ENCODE measurements at regions not wholly inside any gene's neighbourhood (a gene's known extent, or its start where the extent isn't known, plus 50 kb on each side); places are given as distances from the start of the nearest gene placed in this dataset.

DNA sequence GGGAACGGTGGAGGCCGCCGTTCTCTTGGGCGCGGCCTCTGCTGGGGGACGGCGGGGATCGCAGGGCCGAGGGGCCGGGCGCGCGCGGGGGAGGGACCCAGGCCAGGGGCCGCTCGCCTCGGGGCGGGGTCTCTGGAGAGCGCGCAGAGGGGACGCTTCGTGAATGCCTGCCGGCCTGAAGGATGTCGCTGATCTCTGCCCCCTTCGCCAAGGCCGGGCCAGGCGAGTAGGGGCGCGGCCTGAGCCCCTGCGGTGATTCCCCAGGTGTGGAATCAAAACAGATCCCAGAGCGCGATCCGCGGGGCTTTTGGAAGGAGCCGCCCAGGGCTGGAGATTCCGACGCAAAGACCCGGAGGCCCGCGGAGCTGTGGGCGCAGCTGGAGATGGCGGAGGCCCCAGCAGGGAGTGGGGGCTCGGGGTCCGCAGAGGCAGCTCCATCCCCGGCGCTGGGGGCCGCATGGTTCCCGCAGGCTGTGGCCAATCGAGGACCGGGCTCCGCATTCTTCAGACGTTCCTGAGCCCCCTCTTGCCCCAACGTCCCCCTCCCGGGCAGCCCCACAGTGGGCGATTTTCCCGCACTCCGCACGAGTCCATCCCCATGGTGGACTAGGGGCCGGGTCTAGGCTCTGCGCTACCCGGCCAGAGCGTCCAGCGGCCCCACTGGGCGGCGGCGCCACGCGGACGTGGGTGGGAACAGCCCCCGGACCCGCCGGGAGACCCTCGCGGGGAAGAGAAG is 166.0 kb downstream of the ACTR3B start (continued):
- TF ChIP-seq PHB2 (IDR thresholded peaks at IDR 0.05; ENCODE audit: partially characterized antibody) (no peak), RBAK (CRISPR knock-in tag; IDR thresholded peaks at IDR 0.05) (no peak), PHF20 (CRISPR knock-in tag; IDR thresholded peaks at IDR 0.05) (0 out of 2 replicates have a peak, but pooled peaks have one; percentile 29), ZBTB7B (CRISPR knock-in tag; IDR thresholded peaks at IDR 0.05) (peak; percentile 36; the same call in 1 of the 2 replicates), CREB1 (IDR thresholded peaks at IDR 0.05) (no peak), CREB1 (CRISPR knock-in tag; IDR thresholded peaks at IDR 0.05) (no peak), PATZ1 (CRISPR knock-in tag; IDR thresholded peaks at IDR 0.05) (peak; percentile 48), ZNF121 (CRISPR knock-in tag; IDR thresholded peaks at IDR 0.05) (peak; percentile 92), ZFX (CRISPR knock-in tag; IDR thresholded peaks at IDR 0.05; ENCODE audit: low read depth) (peak; percentile 50; the same call in 1 of the 2 replicates), PHF21A (CRISPR knock-in tag; IDR thresholded peaks at IDR 0.05) (peak; percentile 18; the same call in 1 of the 2 replicates), TBX2 (CRISPR knock-in tag; IDR thresholded peaks at IDR 0.05; ENCODE audit: borderline replicate concordance) (peak; percentile 20; the same call in 1 of the 2 replicates), MTF2 (CRISPR knock-in tag; IDR thresholded peaks at IDR 0.05; ENCODE audit: borderline replicate concordance) (0 out of 2 replicates have a peak, but pooled peaks have one; percentile 62), ARNT (IDR thresholded peaks at IDR 0.05) (no peak)
- TF ChIP-seq, protein P1, sequence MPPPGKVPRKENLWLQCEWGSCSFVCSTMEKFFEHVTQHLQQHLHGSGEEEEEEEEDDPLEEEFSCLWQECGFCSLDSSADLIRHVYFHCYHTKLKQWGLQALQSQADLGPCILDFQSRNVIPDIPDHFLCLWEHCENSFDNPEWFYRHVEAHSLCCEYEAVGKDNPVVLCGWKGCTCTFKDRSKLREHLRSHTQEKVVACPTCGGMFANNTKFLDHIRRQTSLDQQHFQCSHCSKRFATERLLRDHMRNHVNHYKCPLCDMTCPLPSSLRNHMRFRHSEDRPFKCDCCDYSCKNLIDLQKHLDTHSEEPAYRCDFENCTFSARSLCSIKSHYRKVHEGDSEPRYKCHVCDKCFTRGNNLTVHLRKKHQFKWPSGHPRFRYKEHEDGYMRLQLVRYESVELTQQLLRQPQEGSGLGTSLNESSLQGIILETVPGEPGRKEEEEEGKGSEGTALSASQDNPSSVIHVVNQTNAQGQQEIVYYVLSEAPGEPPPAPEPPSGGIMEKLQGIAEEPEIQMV (CRISPR knock-in tag; IDR thresholded peaks at IDR 0.05; ENCODE audit: low read depth) = peak; percentile 90
- TF ChIP-seq, protein P2, sequence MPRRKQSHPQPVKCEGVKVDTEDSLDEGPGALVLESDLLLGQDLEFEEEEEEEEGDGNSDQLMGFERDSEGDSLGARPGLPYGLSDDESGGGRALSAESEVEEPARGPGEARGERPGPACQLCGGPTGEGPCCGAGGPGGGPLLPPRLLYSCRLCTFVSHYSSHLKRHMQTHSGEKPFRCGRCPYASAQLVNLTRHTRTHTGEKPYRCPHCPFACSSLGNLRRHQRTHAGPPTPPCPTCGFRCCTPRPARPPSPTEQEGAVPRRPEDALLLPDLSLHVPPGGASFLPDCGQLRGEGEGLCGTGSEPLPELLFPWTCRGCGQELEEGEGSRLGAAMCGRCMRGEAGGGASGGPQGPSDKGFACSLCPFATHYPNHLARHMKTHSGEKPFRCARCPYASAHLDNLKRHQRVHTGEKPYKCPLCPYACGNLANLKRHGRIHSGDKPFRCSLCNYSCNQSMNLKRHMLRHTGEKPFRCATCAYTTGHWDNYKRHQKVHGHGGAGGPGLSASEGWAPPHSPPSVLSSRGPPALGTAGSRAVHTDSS (CRISPR knock-in tag; conservative IDR thresholded peaks at IDR 0.05) = no peak
- TF ChIP-seq, protein P3, sequence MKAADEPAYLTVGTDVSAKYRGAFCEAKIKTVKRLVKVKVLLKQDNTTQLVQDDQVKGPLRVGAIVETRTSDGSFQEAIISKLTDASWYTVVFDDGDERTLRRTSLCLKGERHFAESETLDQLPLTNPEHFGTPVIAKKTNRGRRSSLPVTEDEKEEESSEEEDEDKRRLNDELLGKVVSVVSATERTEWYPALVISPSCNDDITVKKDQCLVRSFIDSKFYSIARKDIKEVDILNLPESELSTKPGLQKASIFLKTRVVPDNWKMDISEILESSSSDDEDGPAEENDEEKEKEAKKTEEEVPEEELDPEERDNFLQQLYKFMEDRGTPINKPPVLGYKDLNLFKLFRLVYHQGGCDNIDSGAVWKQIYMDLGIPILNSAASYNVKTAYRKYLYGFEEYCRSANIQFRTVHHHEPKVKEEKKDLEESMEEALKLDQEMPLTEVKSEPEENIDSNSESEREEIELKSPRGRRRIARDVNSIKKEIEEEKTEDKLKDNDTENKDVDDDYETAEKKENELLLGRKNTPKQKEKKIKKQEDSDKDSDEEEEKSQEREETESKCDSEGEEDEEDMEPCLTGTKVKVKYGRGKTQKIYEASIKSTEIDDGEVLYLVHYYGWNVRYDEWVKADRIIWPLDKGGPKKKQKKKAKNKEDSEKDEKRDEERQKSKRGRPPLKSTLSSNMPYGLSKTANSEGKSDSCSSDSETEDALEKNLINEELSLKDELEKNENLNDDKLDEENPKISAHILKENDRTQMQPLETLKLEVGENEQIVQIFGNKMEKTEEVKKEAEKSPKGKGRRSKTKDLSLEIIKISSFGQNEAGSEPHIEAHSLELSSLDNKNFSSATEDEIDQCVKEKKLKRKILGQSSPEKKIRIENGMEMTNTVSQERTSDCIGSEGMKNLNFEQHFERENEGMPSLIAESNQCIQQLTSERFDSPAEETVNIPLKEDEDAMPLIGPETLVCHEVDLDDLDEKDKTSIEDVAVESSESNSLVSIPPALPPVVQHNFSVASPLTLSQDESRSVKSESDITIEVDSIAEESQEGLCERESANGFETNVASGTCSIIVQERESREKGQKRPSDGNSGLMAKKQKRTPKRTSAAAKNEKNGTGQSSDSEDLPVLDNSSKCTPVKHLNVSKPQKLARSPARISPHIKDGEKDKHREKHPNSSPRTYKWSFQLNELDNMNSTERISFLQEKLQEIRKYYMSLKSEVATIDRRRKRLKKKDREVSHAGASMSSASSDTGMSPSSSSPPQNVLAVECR (CRISPR knock-in tag; IDR thresholded peaks at IDR 0.05; ENCODE audit: borderline replicate concordance) = peak; percentile 27; the same call in 1 of the 2 replicates
